HG02885 (cell line): ENCODE measurements at regions not wholly inside any gene's neighbourhood (a gene's known extent, or its start where the extent isn't known, plus 50 kb on each side); places are given as distances from the start of the nearest gene placed in this dataset.
"Not testable (repeated sequence)": the region's sequence is repeated elsewhere in the genome, so short reads cannot be mapped to it uniquely, and the experiment has no call there.

ENCODE experiments used
- ATAC-seq: cut with Tn5 transposase; IDR thresholded peaks from one replicate; pipeline ENCODE4 v1.9.1; 2021; ENCODE audit warnings: mild to moderate bottlenecking; ENCODE audit not compliant: unreplicated experiment, poor library complexity

DNA sequence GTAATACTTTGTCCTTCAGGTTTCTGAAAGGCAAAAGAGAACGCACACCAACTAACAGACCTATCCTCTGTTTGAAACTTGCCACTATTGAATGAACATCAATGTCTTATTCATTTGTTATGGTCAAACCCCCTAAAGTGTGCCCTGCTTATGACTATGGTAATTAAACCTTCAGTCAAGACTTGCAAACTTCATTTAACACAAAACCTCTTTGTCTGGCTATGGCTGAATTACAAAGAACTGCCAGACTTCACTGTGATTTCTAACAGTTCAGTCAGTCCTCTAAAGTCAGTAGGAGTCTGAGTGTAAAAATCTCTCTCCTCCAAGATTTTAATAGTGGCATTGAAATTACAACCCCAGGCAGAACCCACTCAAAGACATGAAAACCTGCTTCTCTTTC, 702.5 kb upstream of the LRRN3 start:
- ATAC-seq: no peak

DNA sequence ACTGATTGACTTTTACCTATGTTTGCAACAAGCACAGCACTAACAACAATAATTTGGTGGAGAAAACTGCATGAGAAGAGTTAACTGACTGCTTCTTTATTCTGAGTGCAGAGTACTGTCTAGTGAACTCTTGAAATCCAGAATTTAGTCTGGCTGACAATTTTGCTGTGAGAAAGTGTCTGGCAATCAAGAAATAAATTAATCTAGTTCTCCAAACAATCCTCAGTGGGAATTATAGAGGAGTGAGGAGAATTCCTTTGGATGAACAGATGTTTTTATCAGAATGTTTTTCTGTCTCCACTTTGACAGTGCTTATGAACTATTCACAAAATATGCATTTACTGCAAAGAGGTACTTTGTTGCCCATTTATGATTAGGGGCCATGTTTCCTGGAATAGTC, 694.9 kb upstream of the LRRN3 start:
- no peak for ATAC-seq

DNA sequence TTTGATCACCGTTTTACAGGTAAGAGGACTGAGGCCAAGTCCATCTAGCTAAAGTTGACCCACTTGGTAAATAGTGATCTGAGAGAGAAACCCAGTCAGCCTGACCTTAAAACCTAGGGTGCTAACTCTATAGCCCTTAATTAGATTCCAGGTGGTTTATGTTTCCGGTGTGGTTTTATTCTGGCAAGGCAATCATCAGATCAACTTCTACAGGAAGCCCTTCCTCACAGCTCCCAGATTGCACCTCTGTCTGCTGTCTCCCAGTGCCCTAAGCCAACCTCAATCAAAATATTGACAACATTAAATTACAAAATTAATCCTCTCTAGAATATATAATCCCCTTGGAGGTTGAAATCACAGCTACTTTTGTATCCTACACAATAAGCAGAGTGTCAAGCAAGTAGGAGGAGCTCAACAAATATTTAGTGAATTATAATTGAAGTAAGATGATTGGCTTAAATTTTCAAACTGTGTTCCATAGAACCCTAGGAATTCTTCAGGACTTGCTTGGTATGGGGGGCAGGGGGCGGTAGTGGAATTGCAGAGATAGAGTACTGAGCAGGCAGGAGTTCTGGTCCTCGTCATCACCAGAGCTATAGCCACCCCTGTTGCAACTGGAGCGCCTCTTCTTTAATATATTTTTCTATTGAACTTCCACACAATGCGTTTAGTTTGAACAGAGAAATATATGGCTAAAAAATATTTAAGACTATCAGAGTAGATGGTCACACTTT, 692.8 kb upstream of the LRRN3 start:
- no peak for ATAC-seq

- ATAC-seq: no peak
Measured at GRCh38 chr7:110399421-110399820, 691.5 kb upstream of the LRRN3 start.

GRCh38 chr7:110400411-110400810, 690.5 kb upstream of the LRRN3 start:
- ATAC-seq: no peak

- no peak for ATAC-seq
Measured at GRCh38 chr7:110407242-110407641, 683.7 kb upstream of the LRRN3 start.

DNA sequence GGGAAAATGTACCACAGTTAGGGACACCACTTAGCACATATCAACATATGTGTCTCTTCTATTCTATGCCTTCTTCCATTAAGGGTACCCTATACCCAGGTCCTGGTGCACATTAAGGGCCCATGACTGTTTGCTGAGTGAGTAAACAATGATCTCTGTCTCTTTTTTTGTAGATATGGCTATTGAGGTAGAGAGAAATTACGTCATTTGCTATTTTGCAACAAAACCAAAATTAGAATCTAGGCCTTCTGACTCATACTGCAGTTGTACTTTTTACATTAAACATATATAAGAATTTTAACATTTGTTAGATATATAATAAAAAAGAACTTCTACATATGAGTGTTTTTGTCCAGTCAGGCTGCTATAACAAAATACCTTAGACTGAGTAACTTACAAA, 683.2 kb upstream of the LRRN3 start:
- ATAC-seq: no peak

GRCh38 chr7:110412614-110413013, 678.3 kb upstream of the LRRN3 start:
- no peak for ATAC-seq

- no peak for ATAC-seq
Measured at GRCh38 chr7:110413038-110413437, 677.9 kb upstream of the LRRN3 start.

DNA sequence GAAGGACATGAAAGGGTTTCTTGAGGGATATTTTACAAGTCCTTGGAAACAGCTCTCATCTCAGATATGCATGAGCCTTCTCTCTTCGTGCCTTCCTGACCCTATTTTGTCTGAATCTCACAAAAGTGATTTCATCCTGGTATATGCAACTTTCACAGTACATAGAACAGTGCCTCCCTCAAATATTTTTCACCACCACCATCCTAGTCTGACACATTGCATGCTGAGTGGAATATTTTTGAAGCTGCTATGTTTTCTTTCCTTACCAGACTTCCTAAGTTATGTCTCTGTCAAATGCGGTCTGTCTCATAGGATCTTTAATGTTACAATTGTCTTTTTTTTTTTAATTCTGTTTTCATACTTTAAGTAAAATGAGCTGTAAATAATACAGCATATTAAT, 673.3 kb upstream of the LRRN3 start:
- no peak for ATAC-seq

- ATAC-seq: no peak
Measured at GRCh38 chr7:110418659-110419280, 672.2 kb upstream of the LRRN3 start.

- ATAC-seq: no peak
Measured at GRCh38 chr7:110420788-110421187, 670.1 kb upstream of the LRRN3 start.

DNA sequence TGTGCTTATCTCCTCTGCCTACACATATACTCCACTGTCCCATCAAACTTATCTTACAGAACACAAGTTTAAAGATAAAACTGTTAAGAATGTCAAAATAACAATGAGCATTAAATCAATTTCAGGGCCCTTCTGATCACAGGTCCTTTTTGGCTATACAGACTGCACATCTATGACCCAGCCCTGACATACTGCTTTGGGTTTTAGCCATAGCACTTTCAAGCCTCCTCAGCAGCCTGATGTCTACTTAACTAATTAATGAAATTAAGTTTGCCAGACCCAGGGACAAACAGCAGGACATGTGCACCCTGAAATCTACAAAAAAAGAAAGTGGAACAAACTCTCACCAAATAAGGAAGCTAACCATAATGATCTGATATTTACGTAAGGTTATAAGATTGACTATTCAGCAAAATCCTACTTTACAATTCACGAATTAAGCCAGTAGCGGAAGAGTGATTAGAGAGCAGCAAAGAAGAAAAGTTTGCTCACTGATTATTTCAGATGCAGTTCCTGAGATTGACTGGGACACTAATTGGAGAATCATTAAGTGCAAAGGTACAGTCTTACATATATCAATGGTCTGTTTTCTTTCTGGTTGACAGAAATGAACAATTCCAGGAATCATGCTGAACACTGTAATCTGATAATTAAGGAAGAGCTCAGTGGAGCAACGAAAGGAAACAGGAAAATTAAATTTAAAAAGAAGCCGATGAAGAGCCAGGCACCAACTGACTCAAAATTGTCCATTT, 669.3 kb upstream of the LRRN3 start:
- ATAC-seq: no peak

DNA sequence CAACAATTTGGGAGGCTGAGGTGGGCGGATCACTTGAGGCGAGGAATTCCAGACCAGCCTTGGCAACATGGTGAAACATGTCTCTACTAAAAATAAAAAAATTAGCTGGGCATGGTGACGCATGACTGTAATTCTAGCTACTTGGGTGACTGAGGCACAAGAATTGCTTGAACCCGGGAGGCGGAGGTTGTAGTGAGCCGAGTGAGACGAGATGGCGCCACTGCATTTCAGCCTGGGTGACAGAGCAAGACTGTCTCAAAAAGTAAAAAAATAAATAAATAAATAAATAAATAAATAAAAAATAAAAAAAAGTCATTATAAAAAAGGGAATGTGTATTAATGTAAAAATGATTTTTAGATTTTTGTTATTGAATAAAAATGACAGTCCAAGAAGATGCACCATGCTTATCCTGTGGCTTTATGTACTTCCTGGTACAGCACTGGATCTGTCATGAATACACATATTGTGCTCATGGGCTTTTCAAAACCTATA, 658.8 kb upstream of the LRRN3 start:
- no peak for ATAC-seq

- ATAC-seq: not testable (repeated sequence)
Measured at GRCh38 chr7:110438926-110439325, 652.0 kb upstream of the LRRN3 start.

- peak; percentile 80 for ATAC-seq
Measured at GRCh38 chr7:110442381-110442837, 648.5 kb upstream of the LRRN3 start.

GRCh38 chr7:110446658-110447057, 644.3 kb upstream of the LRRN3 start:
- ATAC-seq: no peak

DNA sequence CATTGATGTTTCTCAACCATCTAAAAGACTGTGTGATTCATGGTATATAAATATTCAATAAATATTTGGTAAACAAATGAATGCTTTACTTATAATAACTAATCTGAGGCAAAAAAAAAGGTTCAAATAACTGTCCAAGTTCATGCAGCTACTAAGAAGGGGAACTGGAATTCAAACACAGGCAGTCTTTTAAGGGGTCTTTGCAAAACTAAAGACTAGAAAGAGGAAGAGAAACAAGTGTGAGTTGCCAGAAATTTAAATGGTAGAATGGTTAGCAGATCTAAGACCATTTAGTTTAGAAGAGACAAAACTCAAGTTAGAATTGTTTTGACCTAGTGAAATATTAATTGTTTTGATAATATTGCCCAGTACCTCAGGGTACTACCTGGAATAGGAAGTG, 642.0 kb upstream of the LRRN3 start:
- ATAC-seq: no peak

DNA sequence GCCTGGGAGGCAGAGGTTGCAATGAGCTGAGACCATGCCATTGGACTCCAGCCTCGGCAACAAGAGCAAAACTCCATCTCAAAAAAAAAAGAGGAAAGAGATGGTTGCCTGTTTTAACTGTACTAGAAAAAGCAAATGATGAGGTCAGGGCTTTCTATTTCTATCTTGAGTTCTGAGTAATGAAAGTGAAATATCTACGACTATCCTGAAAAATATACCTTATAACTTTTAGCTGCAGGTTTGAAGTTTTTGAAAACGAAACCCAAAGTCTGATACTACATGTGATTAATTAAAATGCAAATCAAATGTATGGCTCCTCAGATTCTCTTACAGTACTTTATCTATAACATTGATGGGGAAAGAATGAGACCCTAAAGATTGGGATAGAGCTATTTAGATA, 636.2 kb upstream of the LRRN3 start:
- peak; percentile 71 for ATAC-seq

- no peak for ATAC-seq
Measured at GRCh38 chr7:110461621-110462020, 629.3 kb upstream of the LRRN3 start.

DNA sequence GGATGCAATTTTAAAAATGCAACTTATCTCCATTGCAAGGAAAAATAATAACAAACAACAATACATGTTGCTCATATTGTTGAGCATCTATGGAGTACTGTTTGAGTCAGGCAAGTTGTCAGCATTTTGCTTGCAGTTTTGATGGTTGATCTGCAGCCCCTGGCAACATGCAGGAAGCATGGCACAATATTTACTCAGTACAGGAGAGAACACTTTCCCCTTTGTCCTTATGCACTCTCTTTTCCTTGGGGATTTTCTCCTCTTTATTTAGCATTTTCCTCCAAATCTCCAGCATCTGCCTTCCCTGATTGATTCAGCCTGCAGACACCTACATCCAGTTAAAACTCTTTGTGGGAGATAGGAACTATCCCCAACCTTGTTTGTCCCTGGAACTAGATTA, 620.5 kb upstream of the LRRN3 start:
- no peak for ATAC-seq
